K562 (cell line): ENCODE measurements at regions not wholly inside any gene's neighbourhood (a gene's known extent, or its start where the extent isn't known, plus 50 kb on each side); places are given as distances from the start of the nearest gene placed in this dataset.

Experiments used
- ATAC-seq: fragments of 200-7000 bp; cut with Tn5 transposase; 3 replicates; pipeline ENCODE4 v1.9.1; 2020; ENCODE audit warnings: moderate library complexity
- BruUV-seq: library from RNA; stranded (reverse); fragments of 400-500 nt; replicated peaks from 2 replicates; lab custom pipeline; 2021; lab: Mats Ljungman, UMichigan
- CTCF ChIA-PET: fragments of 300-600 bp; formaldehyde crosslinking; extraction: SDS; loops from one replicate; lab custom pipeline; 2021; ENCODE audit warnings: low intra/inter-chr PET ratio; lab: Yijun Ruan, JAX
- POLR2A ChIA-PET: fragments of 300-600, 350-650 bp; sonication (Branson Sonifier 250); formaldehyde crosslinking; extraction: SDS; loops from one replicate; lab custom pipeline; 2021; ENCODE audit warnings: antibody characterized with exemption, inconsistent platforms; lab: Yijun Ruan, JAX
- DNase-seq, 4 experiments: peaks; one replicate each; pipeline versions ENCODE4 v3.0.0 to v3.0.0-alpha.2; 2011 to 2018; ENCODE audit warnings: low spot score in 3 of 4, mixed read lengths in 3 of 4; ENCODE audit errors: extremely low read depth in 1 of 4
- FAIRE-seq: peaks from 2 replicates; lab custom pipeline; 2011; peaks lifted over from hg19 to GRCh38; lab: Jason Lieb, UNC
- H2AFZ ChIP-seq: 2 replicates; pipeline ENCODE4 v1.6.0; 2011; ENCODE audit warnings: low read depth, low read length, control low read depth, inconsistent platforms
- H3K27ac ChIP-seq: fragments of 200-600 bp; 3 replicates; pipeline ENCODE4 v1.8.0; 2011; ENCODE audit warnings: low read depth, mild to moderate bottlenecking, control low read depth, inconsistent platforms, low read length, moderate library complexity, mixed read lengths; ENCODE audit errors: extremely low read depth
- H3K27me3 ChIP-seq, 2 experiments: fragments of 300-600 bp in 1 of 2; 2 replicates in 1 of 2; 3 replicates in 1 of 2; pipeline versions ENCODE4 v1.6.0 to v1.8.0; 2011; ENCODE audit warnings: inconsistent platforms in 2 of 2, low read length in 2 of 2, mild to moderate bottlenecking in 1 of 2, mixed read lengths in 1 of 2, moderate library complexity in 1 of 2; ENCODE audit not compliant: control insufficient read depth in 2 of 2, insufficient read depth in 2 of 2
- H3K36me3 ChIP-seq: fragments of 300-600 bp; 3 replicates; pipeline ENCODE4 v1.8.0; 2011; ENCODE audit warnings: mild to moderate bottlenecking, low read length, inconsistent platforms; ENCODE audit not compliant: control insufficient read depth, insufficient read depth
- H3K4me1 ChIP-seq, 2 experiments: fragments of 200-600 bp in 1 of 2; replicated peaks in 1 of 2; 2 replicates in 1 of 2; 3 replicates in 1 of 2; pipeline versions ENCODE4 v1.5.1 to v1.8.0; 2011; ENCODE audit warnings: inconsistent platforms in 2 of 2, low read length in 2 of 2, mild to moderate bottlenecking in 1 of 2, mixed read lengths in 1 of 2, moderate library complexity in 1 of 2; ENCODE audit not compliant: control insufficient read depth in 2 of 2, insufficient read depth in 2 of 2
- H3K4me2 ChIP-seq: 2 replicates; pipeline ENCODE4 v1.6.1; 2011; ENCODE audit warnings: low read length, control low read depth, inconsistent platforms, mixed read lengths; ENCODE audit not compliant: insufficient read depth
- H3K4me3 ChIP-seq: fragments of 200-600 bp; sonication (generic), shearing (Covaris generic); 2 replicates; pipeline ENCODE4 v1.5.1; 2016; ENCODE audit warnings: control low read depth, inconsistent platforms
- H3K79me2 ChIP-seq: fragments of 200-600 bp; 3 replicates; pipeline ENCODE4 v1.8.0; 2011; ENCODE audit warnings: low read length, inconsistent platforms; ENCODE audit not compliant: control insufficient read depth, insufficient read depth
- H3K9ac ChIP-seq, 2 experiments: 2 replicates each; pipeline versions ENCODE4 v1.6.0 to v1.6.1; 2011; ENCODE audit warnings: low read depth in 2 of 2, low read length in 2 of 2, control low read depth in 1 of 2, inconsistent platforms in 1 of 2, mild to moderate bottlenecking in 1 of 2, mixed read lengths in 1 of 2; ENCODE audit not compliant: insufficient read depth in 1 of 2
- H3K9me1 ChIP-seq: one replicate; pipeline ENCODE4 v1.6.0; 2011; ENCODE audit warnings: inconsistent platforms, mild to moderate bottlenecking, low read length, moderate library complexity; ENCODE audit not compliant: control insufficient read depth, insufficient read depth
- H3K9me3 ChIP-seq: replicated peaks from 2 replicates; pipeline ENCODE4 v1.5.1; 2011; ENCODE audit warnings: low read depth, low read length, inconsistent platforms; ENCODE audit not compliant: control insufficient read depth, insufficient read depth
- H4K20me1 ChIP-seq: replicated peaks from 2 replicates; pipeline ENCODE4 v1.6.1; 2011; ENCODE audit warnings: low read length, inconsistent platforms, mixed read lengths; ENCODE audit not compliant: control insufficient read depth, insufficient read depth
- BRD4 ChIP-seq: fragments of 200-600 bp; sonication (generic); IDR thresholded peaks from 2 replicates; pipeline ENCODE4 v1.6.1; 2017; ENCODE audit warnings: inconsistent platforms
- BRF2 ChIP-seq: IDR thresholded peaks from 3 replicates; pipeline ENCODE4 v1.6.1; 2011; ENCODE audit warnings: borderline replicate concordance, mild to moderate bottlenecking; ENCODE audit not compliant: insufficient read length, insufficient read depth
- CHD2 ChIP-seq: IDR thresholded peaks from 2 replicates; pipeline ENCODE4 v1.6.1; 2011; ENCODE audit warnings: low read depth, low read length
- FOXK1 ChIP-seq: sonication (generic); formaldehyde crosslinking; IDR thresholded peaks from 2 replicates; pipeline ENCODE4 v1.8.0; 2022; ENCODE audit warnings: missing genetic modification reagents, mild to moderate bottlenecking, borderline replicate concordance
- RNF2 ChIP-seq: sonication (generic); IDR thresholded peaks from 2 replicates; pipeline ENCODE4 v1.6.1; 2016
- TCF15 ChIP-seq: fragments of 250-450 bp; sonication (Bioruptor Pico); IDR thresholded peaks from 2 replicates; pipeline ENCODE4 v1.8.0; 2022; ENCODE audit warnings: moderate library complexity, mild to moderate bottlenecking, inconsistent platforms
- YBX1 ChIP-seq: fragments of 450-650 bp; IDR thresholded peaks from 2 replicates; pipeline ENCODE4 v1.7.1; 2016; ENCODE audit warnings: mild to moderate bottlenecking
- ZFP91 ChIP-seq: sonication (generic); formaldehyde crosslinking; IDR thresholded peaks from 2 replicates; pipeline ENCODE4 v1.8.0; 2022; ENCODE audit warnings: mild to moderate bottlenecking, missing genetic modification reagents
- ZHX1 ChIP-seq: fragments of 150-350 bp; conservative IDR thresholded peaks from 2 replicates; pipeline ENCODE4 v1.6.1; 2014; ENCODE audit warnings: low read length
- ZKSCAN1 ChIP-seq: fragments of 150-350 bp; IDR thresholded peaks from 2 replicates; pipeline ENCODE4 v1.6.1; 2016; ENCODE audit warnings: low read depth, low read length
- WGBS: fragments of 100-300 bp; shearing (Covaris generic); methylation state at CpG from one replicate; pipeline ENCODE4 v1.1.6; 2016; ENCODE audit warnings: low coverage, mixed read lengths; ENCODE audit not compliant: insufficient coverage; ENCODE audit errors: missing lambda C conversion rate; 5-methylcytosine and 5-hydroxymethylcytosine counted together
- in situ Hi-C: fragments of 300-500 bp; cut with MboI; formaldehyde crosslinking; loops from 4 replicates; pipeline ENCODE4 v1.15.0; 2018; ENCODE audit warnings: inconsistent platforms, mixed read lengths
- intact Hi-C: fragments of 100-400 bp; cut with micrococcal nuclease; formaldehyde crosslinking; loops from 2 replicates; pipeline ENCODE4 v1.14.2; 2022

GRCh38 chr13:53170910-53171309 lies 142.3 kb downstream of the OLFM4 start:
- WGBS: 0% methylated on average over 1 of the region's 1 CpG
- H4K20me1 ChIP-seq: no peaks in the 10 kb centered on the region
- no peak overlapping the region for H2AFZ ChIP-seq
- DNase-seq (no peak), ATAC-seq (no peak), FAIRE-seq (no peak)
- H3K4me2 ChIP-seq: no peak overlapping the region
- BruUV-seq: no TSS peak
- H3K36me3 ChIP-seq: no peaks in the 10 kb centered on the region
- TF ChIP-seq ZKSCAN1: no peak
- no peak for TF ChIP-seq BRD4
- TF ChIP-seq BRF2: no peak
- no peak for TF ChIP-seq YBX1
- no peak for TF ChIP-seq CHD2
- no peak for TF ChIP-seq RNF2
- no peak for TF ChIP-seq FOXK1 (CRISPR knock-in tag)
- no peak for TF ChIP-seq ZHX1
- TF ChIP-seq TCF15 (CRISPR knock-in tag): no peak
- no peak for TF ChIP-seq ZFP91 (CRISPR knock-in tag)
- H3K9ac ChIP-seq: no peak overlapping the region
- H3K4me1 ChIP-seq: no peaks in the 10 kb centered on the region
- H3K27ac ChIP-seq: no peak overlapping the region
- H3K4me3 ChIP-seq: no peak overlapping the region
- CTCF ChIA-PET: no interaction called here
- intact Hi-C loops: no loop called here
- H3K9me3 ChIP-seq: no peaks in the 10 kb centered on the region
- no peaks in the 10 kb centered on the region for H3K9me1 ChIP-seq
- no peaks in the 10 kb centered on the region for H3K79me2 ChIP-seq
- in situ Hi-C loops: loop anchor here (25.0 kb wide), 1 partner anchor 559 kb away; no protein-coding TSS in a partner anchor
- POLR2A ChIA-PET: no interaction called here
- H3K27me3 ChIP-seq: no peaks in the 10 kb centered on the region
